ENCODE measurements at regions not wholly inside any gene's neighbourhood (a gene's known extent, or its start where the extent isn't known, plus 50 kb on each side); places are given as distances from the start of the nearest gene placed in this dataset.

- no peak overlapping the region for H3K27ac Mint-ChIP-seq
Observed at GRCh38 chr5:92963800-92964199, 617.2 kb downstream of the NR2F1-AS1 start.

More at GRCh38 chr5:92963800-92964199, 617.2 kb downstream of the NR2F1-AS1 start:
- no peaks in the 10 kb centered on the region for H3K4me1 Mint-ChIP-seq
- no peak overlapping the region for H2AFZ ChIP-seq
- no peaks in the 10 kb centered on the region for H3K4me1 ChIP-seq (ENCODE audit: insufficient read depth)
- no peak overlapping the region for H3K27ac ChIP-seq (ENCODE audit: low read depth)
- no peaks in the 10 kb centered on the region for H3K9me3 Mint-ChIP-seq
- no peaks in the 10 kb centered on the region for H3K27me3 Mint-ChIP-seq (ENCODE audit: insufficient read depth, low read depth, poor library complexity)
- no peak overlapping the region for H3K4me2 ChIP-seq
- DNase-seq (ENCODE audit: low spot score): no peak
- 0 out of 2 replicates have a peak, but pooled peaks cover 6% of the 10 kb centered on the region for H3K9me2 ChIP-seq (ENCODE audit: insufficient read depth)
- H4K20me1 ChIP-seq (replicated peaks; ENCODE audit: insufficient read depth): no peaks in the 10 kb centered on the region
- no peak for TF ChIP-seq POLR2AphosphoS5 (IDR thresholded peaks at IDR 0.05; ENCODE audit: low read depth)
- TF ChIP-seq ZNF462 (CRISPR knock-in tag; IDR thresholded peaks at IDR 0.05): no peak
- no peak for TF ChIP-seq ZNF331 (CRISPR knock-in tag; IDR thresholded peaks at IDR 0.05; ENCODE audit: low read depth)
- TF ChIP-seq CTCF (conservative IDR thresholded peaks at IDR 0.05; ENCODE audit: low read depth in 2 of 2): no peak
- no peak for TF ChIP-seq EZH2 (IDR thresholded peaks at IDR 0.05; ENCODE audit: low read depth, unreplicated experiment)
- TF ChIP-seq STAT1 (IDR thresholded peaks at IDR 0.05; ENCODE audit: unreplicated experiment): no peak
- TF ChIP-seq, protein P1, sequence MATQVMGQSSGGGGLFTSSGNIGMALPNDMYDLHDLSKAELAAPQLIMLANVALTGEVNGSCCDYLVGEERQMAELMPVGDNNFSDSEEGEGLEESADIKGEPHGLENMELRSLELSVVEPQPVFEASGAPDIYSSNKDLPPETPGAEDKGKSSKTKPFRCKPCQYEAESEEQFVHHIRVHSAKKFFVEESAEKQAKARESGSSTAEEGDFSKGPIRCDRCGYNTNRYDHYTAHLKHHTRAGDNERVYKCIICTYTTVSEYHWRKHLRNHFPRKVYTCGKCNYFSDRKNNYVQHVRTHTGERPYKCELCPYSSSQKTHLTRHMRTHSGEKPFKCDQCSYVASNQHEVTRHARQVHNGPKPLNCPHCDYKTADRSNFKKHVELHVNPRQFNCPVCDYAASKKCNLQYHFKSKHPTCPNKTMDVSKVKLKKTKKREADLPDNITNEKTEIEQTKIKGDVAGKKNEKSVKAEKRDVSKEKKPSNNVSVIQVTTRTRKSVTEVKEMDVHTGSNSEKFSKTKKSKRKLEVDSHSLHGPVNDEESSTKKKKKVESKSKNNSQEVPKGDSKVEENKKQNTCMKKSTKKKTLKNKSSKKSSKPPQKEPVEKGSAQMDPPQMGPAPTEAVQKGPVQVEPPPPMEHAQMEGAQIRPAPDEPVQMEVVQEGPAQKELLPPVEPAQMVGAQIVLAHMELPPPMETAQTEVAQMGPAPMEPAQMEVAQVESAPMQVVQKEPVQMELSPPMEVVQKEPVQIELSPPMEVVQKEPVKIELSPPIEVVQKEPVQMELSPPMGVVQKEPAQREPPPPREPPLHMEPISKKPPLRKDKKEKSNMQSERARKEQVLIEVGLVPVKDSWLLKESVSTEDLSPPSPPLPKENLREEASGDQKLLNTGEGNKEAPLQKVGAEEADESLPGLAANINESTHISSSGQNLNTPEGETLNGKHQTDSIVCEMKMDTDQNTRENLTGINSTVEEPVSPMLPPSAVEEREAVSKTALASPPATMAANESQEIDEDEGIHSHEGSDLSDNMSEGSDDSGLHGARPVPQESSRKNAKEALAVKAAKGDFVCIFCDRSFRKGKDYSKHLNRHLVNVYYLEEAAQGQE (IDR thresholded peaks at IDR 0.05; ENCODE audit: unreplicated experiment): no peak
- TF ChIP-seq JUNB (IDR thresholded peaks at IDR 0.05; ENCODE audit: unreplicated experiment): no peak
- TF ChIP-seq, protein P2, sequence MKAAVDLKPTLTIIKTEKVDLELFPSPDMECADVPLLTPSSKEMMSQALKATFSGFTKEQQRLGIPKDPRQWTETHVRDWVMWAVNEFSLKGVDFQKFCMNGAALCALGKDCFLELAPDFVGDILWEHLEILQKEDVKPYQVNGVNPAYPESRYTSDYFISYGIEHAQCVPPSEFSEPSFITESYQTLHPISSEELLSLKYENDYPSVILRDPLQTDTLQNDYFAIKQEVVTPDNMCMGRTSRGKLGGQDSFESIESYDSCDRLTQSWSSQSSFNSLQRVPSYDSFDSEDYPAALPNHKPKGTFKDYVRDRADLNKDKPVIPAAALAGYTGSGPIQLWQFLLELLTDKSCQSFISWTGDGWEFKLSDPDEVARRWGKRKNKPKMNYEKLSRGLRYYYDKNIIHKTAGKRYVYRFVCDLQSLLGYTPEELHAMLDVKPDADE (IDR thresholded peaks at IDR 0.05): no peak
- no peak for TF ChIP-seq CREB1 (CRISPR knock-in tag; IDR thresholded peaks at IDR 0.05; ENCODE audit: low read depth)
- no peak for TF ChIP-seq EZH2phosphoT487 (IDR thresholded peaks at IDR 0.05; ENCODE audit: unreplicated experiment)
- H3K36me3 Mint-ChIP-seq (ENCODE audit: low read depth): no peaks in the 10 kb centered on the region
- H3K4me3 ChIP-seq: no peak overlapping the region
- H3K4me3 Mint-ChIP-seq: no peak overlapping the region
- no peaks in the 10 kb centered on the region for H3K36me3 ChIP-seq (ENCODE audit: insufficient read depth)
- no peaks in the 10 kb centered on the region for H3K27me3 ChIP-seq (ENCODE audit: insufficient read depth)
- H3F3A ChIP-seq (replicated peaks; ENCODE audit: low read depth): no peaks in the 10 kb centered on the region
- no peaks in the 10 kb centered on the region for H3K79me2 ChIP-seq (replicated peaks; ENCODE audit: insufficient read depth)
- no peak for ATAC-seq

Measured in GM23338 (cell line).